NT2/D1 (cell line): ENCODE measurements at regions not wholly inside any gene's neighbourhood (a gene's known extent, or its start where the extent isn't known, plus 50 kb on each side); places are given as distances from the start of the nearest gene placed in this dataset.

ENCODE experiments used
- SUZ12 ChIP-seq: IDR thresholded peaks from 2 replicates; pipeline ENCODE4 v1.6.1; 2011; ENCODE audit not compliant: insufficient read length, insufficient read depth; ENCODE audit errors: extremely low read depth
- YY1 ChIP-seq: IDR thresholded peaks from 2 replicates; pipeline ENCODE4 v1.6.1; 2011; ENCODE audit not compliant: insufficient read length, insufficient read depth
- ZNF274 ChIP-seq: IDR thresholded peaks from 2 replicates; pipeline ENCODE4 v1.6.1; 2011; ENCODE audit warnings: mild to moderate bottlenecking, low read depth, low read length

- TF ChIP-seq YY1 (no peak), ZNF274 (no peak), SUZ12 (no peak)
These were observed 548.2 kb upstream of the SLITRK1 start for GRCh38 chr13:84430446-84430845.
